Kidney epithelial cell (primary cell): ENCODE measurements at regions not wholly inside any gene's neighbourhood (a gene's known extent, or its start where the extent isn't known, plus 50 kb on each side); places are given as distances from the start of the nearest gene placed in this dataset.

Experiments used
- DNase-seq: peaks from one replicate; pipeline ENCODE4 v3.0.0-alpha.2; 2010; ENCODE audit warnings: low read depth
- H3K27me3 ChIP-seq: 2 replicates; pipeline ENCODE4 v1.6.0; 2011; ENCODE audit warnings: low read length; ENCODE audit not compliant: control insufficient read depth, insufficient read depth
- H3K36me3 ChIP-seq: 2 replicates; pipeline ENCODE4 v1.5.1; 2011; ENCODE audit warnings: low read length; ENCODE audit not compliant: control insufficient read depth, insufficient read depth
- H3K4me3 ChIP-seq: 2 replicates; pipeline ENCODE4 v1.5.1; 2011; ENCODE audit warnings: low read depth, mild to moderate bottlenecking, control low read depth, low read length
- CTCF ChIP-seq: IDR thresholded peaks from 2 replicates; pipeline ENCODE4 v1.5.1; 2011; ENCODE audit warnings: mild to moderate bottlenecking, moderate library complexity, low read length, control low read depth, inconsistent platforms; ENCODE audit not compliant: insufficient read depth, poor library complexity, severe bottlenecking

GRCh38 chr4:111681751-111682150, 463.5 kb upstream of the FAM241A start:
- Histone ChIP-seq H3K27me3 (no peaks in the 10 kb centered on the region), H3K4me3 (no peak overlapping the region), H3K36me3 (no peaks in the 10 kb centered on the region)
- no peak for TF ChIP-seq CTCF
- DNase-seq = no peak

GRCh38 chr4:111685205-111685604, 460.0 kb upstream of the FAM241A start:
- no peak for DNase-seq
- Histone ChIP-seq H3K36me3 (no peaks in the 10 kb centered on the region), H3K27me3 (no peaks in the 10 kb centered on the region), H3K4me3 (no peak overlapping the region)
- TF ChIP-seq CTCF = no peak

- peak; percentile 34 for DNase-seq
- Histone ChIP-seq H3K36me3 (no peaks in the 10 kb centered on the region), H3K27me3 (no peaks in the 10 kb centered on the region), H3K4me3 (no peak overlapping the region)
- TF ChIP-seq CTCF = no peak
Observed at GRCh38 chr4:111689214-111689613, 456.0 kb upstream of the FAM241A start.

- H3K27me3 ChIP-seq = no peaks in the 10 kb centered on the region
- peak; percentile 38 for DNase-seq
- no peak overlapping the region for H3K4me3 ChIP-seq
- H3K36me3 ChIP-seq = no peaks in the 10 kb centered on the region
- TF ChIP-seq CTCF = no peak
Observed at GRCh38 chr4:111689731-111690130, 455.5 kb upstream of the FAM241A start.

- no peaks in the 10 kb centered on the region for H3K27me3 ChIP-seq
- H3K36me3 ChIP-seq = no peaks in the 10 kb centered on the region
- no peak for TF ChIP-seq CTCF
- DNase-seq = no peak
- H3K4me3 ChIP-seq = no peak overlapping the region
Observed at GRCh38 chr4:111693758-111694157, 451.5 kb upstream of the FAM241A start.

- Histone ChIP-seq H3K4me3 (no peak overlapping the region), H3K36me3 (no peaks in the 10 kb centered on the region), H3K27me3 (no peaks in the 10 kb centered on the region)
- no peak for DNase-seq
- TF ChIP-seq CTCF = no peak
Observed at GRCh38 chr4:111695677-111696076, 449.6 kb upstream of the FAM241A start.
